A204.1 (cell line): ENCODE measurements at regions not wholly inside any gene's neighbourhood (a gene's known extent, or its start where the extent isn't known, plus 50 kb on each side); places are given as distances from the start of the nearest gene placed in this dataset.

ENCODE experiments used
- FAIRE-seq: peaks from 2 replicates; lab custom pipeline; 2012; peaks lifted over from hg19 to GRCh38; lab: Jason Lieb, UNC

- no peak for FAIRE-seq
These were observed 601.5 kb downstream of the IRX1 start for GRCh38 chr5:4197151-4197550.

GRCh38 chr5:4198461-4198860 is 602.8 kb downstream of the IRX1 start:
- no peak for FAIRE-seq

DNA sequence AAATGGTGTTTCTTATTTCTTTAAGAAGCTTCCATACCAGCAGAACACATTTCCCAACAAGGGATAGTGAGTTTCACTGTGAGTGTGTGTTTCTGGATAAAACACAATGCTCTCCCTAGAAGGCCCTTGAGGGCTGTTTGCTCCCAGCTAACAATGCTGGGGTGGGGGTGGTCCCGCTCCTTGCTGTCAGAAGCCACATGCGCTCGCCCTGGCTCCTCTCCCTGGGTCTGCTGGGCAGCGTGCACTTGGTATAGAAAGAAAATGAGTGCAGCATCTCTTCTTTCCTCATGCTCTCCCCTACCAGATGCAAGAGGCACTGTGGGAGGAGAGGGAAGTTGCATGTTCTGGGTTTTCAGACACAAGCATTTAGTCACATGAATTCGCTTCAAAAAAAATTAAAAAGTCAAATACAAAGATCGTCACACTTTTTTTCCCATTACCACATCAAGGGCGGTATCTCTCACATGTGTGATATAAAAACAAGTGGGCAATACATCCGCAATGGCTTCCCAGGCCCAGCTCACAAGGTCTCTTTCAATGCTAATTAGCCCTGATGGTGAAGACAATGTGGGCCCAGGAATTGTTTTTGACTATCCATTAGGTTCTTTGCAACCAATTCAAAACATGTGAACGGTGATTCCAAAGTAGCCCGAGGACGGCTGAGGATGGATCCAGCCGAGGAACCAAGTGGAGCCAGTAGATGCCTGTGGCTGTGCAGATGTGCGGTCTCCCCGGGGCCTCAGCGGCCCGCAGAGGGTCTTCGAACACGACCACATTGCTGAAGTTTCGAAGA is 603.6 kb downstream of the IRX1 start:
- no peak for FAIRE-seq

- FAIRE-seq = no peak
These were observed 607.5 kb downstream of the IRX1 start for GRCh38 chr5:4203146-4203545.

- no peak for FAIRE-seq
These were observed 608.9 kb downstream of the IRX1 start for GRCh38 chr5:4204276-4205141.

- no peak for FAIRE-seq
These were observed 609.8 kb downstream of the IRX1 start for GRCh38 chr5:4205398-4205797.

GRCh38 chr5:4206127-4206526 is 610.5 kb downstream of the IRX1 start:
- no peak for FAIRE-seq

GRCh38 chr5:4207486-4207885 is 611.9 kb downstream of the IRX1 start:
- FAIRE-seq = no peak

- no peak for FAIRE-seq
These were observed 612.9 kb downstream of the IRX1 start for GRCh38 chr5:4208537-4208936.

- FAIRE-seq = no peak
These were observed 613.4 kb downstream of the IRX1 start for GRCh38 chr5:4208996-4209395.

DNA sequence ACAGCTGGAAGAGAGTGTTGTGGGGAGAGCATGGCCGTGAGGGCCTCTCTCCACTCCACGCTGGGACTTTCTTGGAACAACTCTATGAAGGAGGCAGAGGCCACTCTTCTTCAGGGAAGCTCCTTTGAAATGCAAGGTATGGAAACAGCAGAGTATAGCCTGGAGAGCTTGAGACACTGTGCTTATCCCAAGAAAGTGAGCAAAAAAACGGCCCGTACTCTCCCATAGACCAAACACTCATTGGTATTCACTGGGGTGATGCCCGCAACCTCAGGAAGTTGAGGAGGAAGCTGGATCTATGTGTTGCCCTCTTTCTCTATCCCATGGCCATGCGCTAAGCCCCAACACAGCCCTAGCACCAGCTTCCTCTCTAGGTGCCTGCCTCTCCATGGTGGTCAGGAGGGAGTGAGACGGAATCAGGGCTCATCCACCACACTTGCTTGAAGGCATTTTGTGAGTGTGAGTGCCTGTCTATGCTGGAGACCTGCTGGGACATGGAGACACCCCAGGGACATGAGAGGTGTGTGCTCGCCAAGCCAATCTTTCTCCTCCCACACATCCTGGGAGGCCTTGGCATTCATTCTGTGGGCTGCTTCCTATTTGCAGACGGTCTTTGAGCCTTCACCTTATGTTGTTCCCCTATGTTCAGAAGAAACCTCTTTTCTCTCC is 616.6 kb downstream of the IRX1 start:
- FAIRE-seq = no peak

DNA sequence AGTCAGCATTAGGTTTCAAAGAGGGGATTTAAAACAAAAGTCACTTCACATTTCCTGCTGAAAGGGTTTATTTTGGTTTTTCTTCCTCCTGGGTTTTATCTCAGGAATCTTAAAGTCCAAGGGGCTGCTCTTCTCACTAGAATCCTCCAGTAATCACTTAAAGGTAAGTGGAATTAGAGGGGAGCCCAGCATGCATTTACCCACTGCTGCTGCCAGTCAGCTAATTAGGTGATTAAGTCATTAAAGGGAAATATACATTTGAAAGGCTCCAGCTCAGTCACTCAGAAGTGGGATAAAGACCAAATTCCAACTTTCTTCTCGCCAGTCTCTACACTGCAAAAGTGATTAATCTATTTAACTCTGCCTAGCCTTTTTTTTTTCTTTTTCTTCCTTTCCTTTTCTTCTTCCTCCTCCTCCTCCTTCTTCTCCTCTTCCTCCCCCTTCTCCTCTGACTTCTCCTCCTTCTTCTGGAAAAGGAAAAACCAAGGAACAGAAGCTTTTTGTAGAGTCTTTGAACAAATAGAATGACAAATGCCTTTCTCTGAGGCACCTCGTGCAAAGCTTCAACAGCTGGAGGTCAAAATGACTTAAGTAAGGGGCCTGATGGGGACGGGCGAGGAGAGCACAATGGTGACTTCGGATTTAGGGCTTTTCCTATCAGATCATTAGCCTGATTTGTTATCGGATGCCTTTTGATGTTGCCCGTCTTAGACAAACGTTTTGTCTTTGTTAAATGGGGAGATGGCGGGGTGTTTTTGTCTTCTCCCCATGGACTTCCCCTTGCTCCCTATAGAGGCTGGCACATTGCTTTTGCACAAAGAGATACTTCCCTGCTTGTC is 617.6 kb downstream of the IRX1 start:
- no peak for FAIRE-seq

GRCh38 chr5:4215143-4215542 is 619.5 kb downstream of the IRX1 start:
- no peak for FAIRE-seq

DNA sequence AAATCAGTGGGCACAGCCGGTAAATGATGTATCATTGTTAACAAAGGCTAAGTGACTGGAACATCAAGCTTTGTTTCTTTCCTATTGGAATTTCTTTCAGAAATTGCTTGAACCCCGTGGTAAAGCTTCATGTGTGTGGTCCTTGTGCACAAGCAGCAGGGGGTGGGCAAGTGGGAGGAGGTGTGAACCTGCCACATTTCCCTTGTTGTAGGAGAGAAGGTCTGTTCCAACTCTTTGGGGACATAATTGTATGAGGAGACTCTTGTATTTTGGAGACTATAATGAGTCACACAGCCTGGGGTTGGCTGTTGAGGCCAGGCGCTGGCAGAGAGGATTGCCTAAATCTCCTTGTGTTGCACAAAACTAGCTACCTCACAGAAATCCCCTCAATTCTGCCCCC is 620.5 kb downstream of the IRX1 start:
- no peak for FAIRE-seq

DNA sequence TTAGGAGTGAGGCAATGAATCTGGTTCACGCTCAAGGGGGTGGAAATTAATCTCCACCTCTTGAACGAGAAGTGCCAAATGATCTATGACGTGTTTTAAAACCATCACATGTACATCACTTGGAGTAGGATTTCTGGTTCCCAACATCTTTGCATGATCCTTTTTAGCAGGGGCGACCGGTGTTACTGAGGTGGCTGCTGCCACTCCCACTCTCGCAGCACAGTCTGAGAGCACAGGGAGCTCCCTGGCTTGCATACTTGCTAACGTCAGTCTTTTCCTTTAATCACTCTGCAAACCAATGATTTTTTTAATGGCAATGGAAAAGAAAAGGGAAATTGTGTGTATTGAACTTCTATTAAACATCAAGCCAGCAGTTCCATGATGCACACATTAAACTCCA is 624.4 kb downstream of the IRX1 start:
- FAIRE-seq = no peak

DNA sequence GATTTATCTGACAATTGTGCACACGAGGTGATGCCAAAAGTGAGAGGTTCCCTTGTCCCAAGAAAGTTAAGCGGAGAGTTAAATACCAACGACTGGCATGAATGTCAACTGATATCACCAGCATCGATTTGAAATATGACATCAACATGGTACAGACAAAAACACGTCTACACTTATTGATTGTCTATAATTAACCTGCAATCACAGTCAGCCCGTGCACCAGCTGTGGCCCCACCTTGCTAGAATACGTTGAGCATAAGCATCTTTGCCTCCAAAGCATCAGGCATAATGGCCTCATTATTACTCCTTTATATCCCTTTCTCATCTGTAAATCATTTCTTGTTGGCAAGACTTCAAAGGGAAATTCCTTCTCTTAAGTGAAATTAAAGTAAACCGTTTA is 625.4 kb downstream of the IRX1 start:
- FAIRE-seq = no peak

DNA sequence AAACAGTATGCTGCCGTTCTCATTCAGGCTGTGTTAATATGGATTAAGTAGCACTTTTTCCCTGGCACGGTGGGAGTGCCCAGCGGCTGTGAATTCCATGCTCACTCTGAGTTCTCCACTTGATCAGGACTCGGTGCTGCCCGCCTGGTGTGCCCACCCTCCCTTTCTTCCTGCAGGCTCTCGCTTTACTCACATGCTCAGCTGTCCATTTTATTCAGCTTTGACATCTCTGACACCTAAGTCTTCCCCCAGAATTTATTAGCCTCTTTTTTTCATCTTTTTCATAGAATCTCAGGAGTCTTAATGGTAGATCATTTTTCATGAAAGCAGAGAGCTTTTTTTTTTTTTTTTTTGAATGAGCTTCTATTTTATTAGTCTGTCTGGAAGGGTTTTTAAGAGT is 626.5 kb downstream of the IRX1 start:
- no peak for FAIRE-seq

DNA sequence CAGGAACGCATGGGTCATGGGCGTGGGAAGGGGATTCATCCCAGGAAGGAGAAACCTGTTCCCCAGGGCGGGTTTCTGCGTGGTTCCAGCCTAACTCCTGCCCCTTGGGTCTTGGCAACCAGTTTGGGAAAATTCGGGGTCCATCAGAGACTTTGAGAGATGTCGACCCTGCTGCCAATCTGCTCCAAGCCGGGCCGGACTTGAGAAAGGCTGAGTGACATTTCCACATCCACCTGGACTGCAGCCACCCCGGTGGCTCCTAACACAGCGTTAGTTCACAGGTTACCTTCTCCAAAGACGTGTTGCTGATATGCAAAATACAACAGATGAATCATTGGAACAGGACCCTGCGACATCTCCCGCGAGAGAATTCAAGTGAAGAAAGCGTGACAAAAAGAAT is 627.2 kb downstream of the IRX1 start:
- no peak for FAIRE-seq

DNA sequence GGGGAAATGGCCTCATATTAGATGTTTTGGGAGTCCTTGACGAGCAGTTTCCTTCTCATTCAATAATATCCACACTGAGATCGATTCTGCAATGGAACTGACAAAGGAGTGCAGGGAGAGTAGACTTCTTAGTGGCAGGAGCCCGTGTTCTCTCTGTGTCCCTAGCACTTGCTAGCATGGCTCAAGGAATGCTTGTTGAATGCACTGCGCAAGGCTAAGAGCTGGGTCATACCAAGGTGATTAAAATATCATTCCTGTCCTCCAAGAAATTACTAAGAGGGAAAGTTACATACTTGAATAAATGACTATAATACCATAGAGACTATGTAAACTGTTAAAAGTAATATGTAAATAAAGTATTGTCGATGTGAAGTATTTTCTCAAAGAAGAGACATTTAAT is 630.1 kb downstream of the IRX1 start:
- no peak for FAIRE-seq

DNA sequence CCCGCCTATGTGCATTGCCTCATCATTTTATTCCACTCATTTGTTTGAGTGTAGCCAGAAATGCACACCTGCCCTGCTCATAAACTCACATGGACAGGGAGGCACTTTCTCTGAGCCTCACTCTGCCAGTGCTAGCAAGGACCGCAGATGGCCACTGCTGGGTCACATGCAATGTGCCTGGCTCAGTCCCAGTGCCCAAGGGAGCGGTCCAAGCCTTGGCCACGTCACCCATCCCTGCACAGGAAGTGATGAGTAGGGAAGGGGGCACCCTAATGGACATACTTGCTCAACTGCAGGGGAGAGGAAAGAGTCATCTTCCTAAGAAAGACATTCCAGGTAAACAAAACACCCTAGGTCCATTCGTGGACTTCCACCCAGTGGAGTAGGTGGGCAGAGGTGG is 630.9 kb downstream of the IRX1 start:
- FAIRE-seq = no peak

- no peak for FAIRE-seq
These were observed 633.1 kb downstream of the IRX1 start for GRCh38 chr5:4228708-4229107.
